ENCODE measurements at regions not wholly inside any gene's neighbourhood (a gene's known extent, or its start where the extent isn't known, plus 50 kb on each side); places are given as distances from the start of the nearest gene placed in this dataset.
A peak's percentile ranks its signal among the peaks of the same experiment; 100 is the strongest.

GRCh38 chr3:177279118-177279815 is 82.0 kb upstream of the TBL1XR1 start:
- no peaks in the 10 kb centered on the region for H3K79me2 ChIP-seq (ENCODE audit: insufficient read depth, low read length)
- no peaks in the 10 kb centered on the region for H4K20me1 ChIP-seq (ENCODE audit: insufficient read depth, low read length)
- 5% methylated on average over 7 of the region's 7 CpGs for WGBS (ENCODE audit: low lambda C conversion rate)
- H2AFZ ChIP-seq (ENCODE audit: low read length): peak overlapping the region; percentile 65
- in situ Hi-C loops (cut with HindIII; ENCODE audit: extremely low pct_ligation_motif_present, low pct_unique_long_range_greater_than_20kb) (no loop called here), intact Hi-C loops (cut with micrococcal nuclease; ENCODE audit: unreplicated experiment) (no loop called here)
- ATAC-seq: peak; percentile 64
- peak; percentile 40 for DNase-seq (ENCODE audit: low spot score)
- ChIA-PET POLR2A (no interaction called here), CTCF (ENCODE audit: low intra/inter-chr PET ratio, low total read pairs) (no interaction called here)
- H3K27ac ChIP-seq (ENCODE audit: extremely low read length, insufficient read depth, low read length): no peak overlapping the region
- peaks cover 67% of the 10 kb centered on the region for H3K4me1 ChIP-seq (ENCODE audit: insufficient read depth, low read length)
- H3K36me3 ChIP-seq (replicated peaks in 1 of 2; ENCODE audit: control insufficient read depth in 1 of 2, insufficient read depth in 2 of 2, low read length in 2 of 2): no peaks in the 10 kb centered on the region
- H3K27me3 ChIP-seq (ENCODE audit: control insufficient read depth in 1 of 2, insufficient read depth in 2 of 2, low read length in 2 of 2): no peaks in the 10 kb centered on the region
- H3K9ac ChIP-seq (ENCODE audit: insufficient read depth, low read depth, low read length): peak overlapping the region; percentile 54; the same call in 1 of the 2 replicates
- peak overlapping the region in 1 of 3 experiments; percentile 24; a peak in 1 of 6 replicates for H3K4me3 ChIP-seq (replicated peaks in 1 of 3; ENCODE audit: insufficient read depth in 1 of 3, low read depth in 2 of 3, low read length in 3 of 3)
- no peaks in the 10 kb centered on the region for H3K9me3 ChIP-seq (ENCODE audit: low read length)
- FAIRE-seq: no peak
- H3K4me2 ChIP-seq (ENCODE audit: low read depth, low read length): peak overlapping the region; percentile 78
- BruUV-seq (replicated peaks): no TSS peak
- TF ChIP-seq FOXA3 (CRISPR knock-in tag; IDR thresholded peaks at IDR 0.05): 0 out of 2 replicates have a peak, but pooled peaks have one; percentile 31
- no peak for TF ChIP-seq FOXP1 (IDR thresholded peaks at IDR 0.05)
- peak; percentile 14; the same call in 1 of the 2 replicates for TF ChIP-seq FOXP1 (CRISPR knock-in tag; IDR thresholded peaks at IDR 0.05)
- TF ChIP-seq RARA (CRISPR knock-in tag; IDR thresholded peaks at IDR 0.05): peak; percentile 69
- TF ChIP-seq PHF8 (CRISPR knock-in tag; IDR thresholded peaks at IDR 0.05): no peak
- no peak for TF ChIP-seq ZBTB34 (CRISPR knock-in tag; IDR thresholded peaks at IDR 0.05)
- peak; percentile 51 for TF ChIP-seq RXRB (CRISPR knock-in tag; IDR thresholded peaks at IDR 0.05; ENCODE audit: borderline replicate concordance)
- 0 out of 2 replicates have a peak, but pooled peaks have one; percentile 3 for TF ChIP-seq HNF4A (CRISPR knock-in tag; IDR thresholded peaks at IDR 0.05)
- no peak for TF ChIP-seq TBX3 (IDR thresholded peaks at IDR 0.05; ENCODE audit: borderline replicate concordance)
- TF ChIP-seq FOXA1 (IDR thresholded peaks at IDR 0.05): no peak
- peak; percentile 68 for TF ChIP-seq FOXA1 (CRISPR knock-in tag; IDR thresholded peaks at IDR 0.05)
- peak; percentile 68 for TF ChIP-seq FOXP4 (CRISPR knock-in tag; IDR thresholded peaks at IDR 0.05)
- 0 out of 2 replicates have a peak, but pooled peaks have one; percentile 26 for TF ChIP-seq HDAC2 (CRISPR knock-in tag; IDR thresholded peaks at IDR 0.05)
- TF ChIP-seq GATAD1 (CRISPR knock-in tag; IDR thresholded peaks at IDR 0.05): 0 out of 2 replicates have a peak, but pooled peaks have one; percentile 13
- TF ChIP-seq BCL6 (CRISPR knock-in tag; IDR thresholded peaks at IDR 0.05): peak; percentile 79
- TF ChIP-seq GATAD2A (CRISPR knock-in tag; IDR thresholded peaks at IDR 0.05): peak; percentile 15; the same call in 1 of the 2 replicates
- TF ChIP-seq PAXIP1 (CRISPR knock-in tag; conservative IDR thresholded peaks at IDR 0.05): 0 out of 2 replicates have a peak, but pooled peaks have one; percentile 17
- no peak for TF ChIP-seq TOPORS (CRISPR knock-in tag; IDR thresholded peaks at IDR 0.05)
- TF ChIP-seq MIXL1 (CRISPR knock-in tag; IDR thresholded peaks at IDR 0.05): peak; percentile 25; the same call in 1 of the 2 replicates
- TF ChIP-seq RXRA (CRISPR knock-in tag; IDR thresholded peaks at IDR 0.05): peak; percentile 14; the same call in 1 of the 2 replicates
